ENCODE measurements at regions not wholly inside any gene's neighbourhood (a gene's known extent, or its start where the extent isn't known, plus 50 kb on each side); places are given as distances from the start of the nearest gene placed in this dataset.
"Not testable (repeated sequence)": the region's sequence is repeated elsewhere in the genome, so short reads cannot be mapped to it uniquely, and the experiment has no call there.

DNA sequence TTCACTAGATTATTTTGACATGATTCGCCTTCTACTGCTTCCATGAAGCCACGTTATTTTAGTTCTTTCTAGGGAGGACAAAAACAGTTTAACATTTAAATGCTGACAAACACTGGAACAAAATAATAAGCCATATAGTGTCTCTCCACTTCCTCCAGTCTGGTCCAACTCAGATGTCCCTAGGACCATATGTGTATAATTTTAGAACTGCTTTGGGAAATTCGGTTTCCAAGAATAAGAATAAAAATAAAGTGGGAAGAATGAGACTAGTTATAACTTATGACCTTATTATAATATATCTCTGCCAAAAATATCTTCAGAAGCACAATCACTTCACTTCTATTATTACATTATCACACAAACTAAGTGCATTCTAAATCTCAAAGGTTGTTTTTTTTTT lies 164.4 kb upstream of the POF1B start:
- no peak for DNase-seq (ENCODE audit: low read depth in 4 of 4, low spot score in 3 of 4)

DNA sequence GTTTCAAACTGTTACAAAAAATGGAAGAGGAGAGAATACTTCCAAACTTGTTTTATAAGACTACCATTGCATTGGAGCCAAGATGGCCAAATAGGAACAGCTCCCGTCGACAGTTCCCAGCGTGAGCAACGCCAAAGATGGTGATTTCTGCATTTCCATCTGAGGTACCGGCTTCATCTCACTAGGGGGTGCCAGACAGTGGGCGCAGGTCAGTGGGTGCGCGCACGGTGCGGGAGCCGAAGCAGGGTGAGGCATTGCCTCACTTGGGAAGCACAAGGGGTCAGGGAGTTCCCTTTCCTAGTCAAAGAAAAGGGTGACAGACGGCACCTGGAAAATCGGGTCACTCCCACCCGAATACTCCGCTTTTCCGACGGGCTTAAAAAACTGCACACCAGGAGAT lies 149.7 kb upstream of the POF1B start:
- not testable (repeated sequence) for DNase-seq (ENCODE audit: low read depth in 4 of 4, low spot score in 3 of 4)

DNA sequence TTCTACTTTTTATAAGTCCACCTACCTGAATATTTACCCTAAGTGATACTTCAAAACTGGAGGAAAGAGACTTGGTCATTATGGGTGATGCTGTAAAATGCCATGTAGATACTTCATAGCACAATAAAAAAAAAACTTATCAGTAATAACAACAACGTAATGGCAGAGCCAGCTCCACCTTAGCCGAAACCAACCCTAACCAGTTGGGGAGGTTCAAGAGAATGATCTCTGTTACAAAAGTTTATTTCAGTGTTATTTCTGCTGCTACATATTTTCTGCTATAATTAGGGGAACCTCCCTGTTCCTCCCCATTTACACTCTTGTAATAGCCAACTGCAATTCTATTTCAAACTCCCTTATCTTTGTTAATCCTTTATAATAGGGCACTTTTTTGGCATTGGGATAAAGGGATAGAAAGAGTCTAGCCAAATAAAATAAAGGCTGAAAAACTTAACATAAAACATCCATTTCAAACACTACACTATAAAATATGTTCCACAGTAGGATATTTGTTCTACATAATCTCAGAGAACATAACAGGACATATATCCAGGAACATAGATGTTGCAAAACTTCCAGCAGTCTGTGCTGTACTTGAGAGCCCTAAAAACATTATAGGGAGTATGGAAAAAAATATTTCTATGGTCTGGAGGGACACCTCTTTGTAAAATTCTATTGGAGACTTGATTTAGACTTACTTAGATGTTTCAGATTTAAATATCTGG lies 138.7 kb upstream of the POF1B start:
- DNase-seq (ENCODE audit: low read depth in 4 of 4, low spot score in 3 of 4): no peak

- DNase-seq (ENCODE audit: low read depth in 4 of 4, low spot score in 3 of 4): no peak
Measured at GRCh38 chrX:85516131-85516530, 136.7 kb upstream of the POF1B start.

- DNase-seq (ENCODE audit: low read depth in 4 of 4, low spot score in 3 of 4): no peak
Measured at GRCh38 chrX:85506871-85507270, 127.4 kb upstream of the POF1B start.

- DNase-seq (ENCODE audit: low read depth in 4 of 4, low spot score in 3 of 4): no peak
Measured at GRCh38 chrX:85505801-85506200, 126.3 kb upstream of the POF1B start.

DNA sequence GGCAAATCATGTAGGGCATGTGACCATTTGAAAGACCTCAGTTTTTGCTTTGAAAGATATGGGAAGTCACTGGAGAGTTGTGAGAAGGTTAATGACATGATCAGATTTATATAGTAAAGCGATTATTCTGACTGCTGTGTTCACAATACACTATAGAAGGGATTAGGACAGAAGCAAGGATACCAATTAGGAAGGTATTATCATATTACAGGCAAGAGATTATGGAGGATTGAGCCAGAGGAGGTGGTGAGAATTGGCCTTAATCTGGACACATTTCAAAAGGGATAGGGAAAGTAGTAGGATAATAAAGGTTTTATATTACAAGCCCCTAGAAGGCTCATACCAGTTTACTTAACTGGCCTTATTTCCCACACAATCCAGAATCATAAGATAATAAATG lies 124.9 kb upstream of the POF1B start:
- DNase-seq (ENCODE audit: low read depth in 4 of 4, low spot score in 3 of 4): no peak

- DNase-seq (ENCODE audit: low read depth in 4 of 4, low spot score in 3 of 4): no peak
Measured at GRCh38 chrX:85503258-85504158, 124.0 kb upstream of the POF1B start.

DNA sequence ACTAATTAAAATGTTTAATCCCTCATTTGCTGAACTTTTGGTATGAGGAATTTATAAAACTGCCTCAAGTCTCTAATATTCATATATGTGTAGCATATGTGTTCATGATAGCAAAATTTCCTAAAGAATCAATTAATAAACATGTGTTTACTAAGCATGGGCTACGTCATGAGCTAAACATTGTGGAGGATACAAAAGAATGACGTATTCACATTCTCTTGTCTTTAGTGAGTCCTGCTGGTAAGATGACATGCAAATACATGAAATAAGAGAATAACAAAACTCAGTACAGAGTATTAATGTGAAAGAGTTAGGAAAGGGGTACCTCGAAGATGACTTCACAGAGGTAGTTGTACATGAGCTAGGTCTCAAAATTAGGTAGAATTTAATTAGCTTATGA lies 121.9 kb upstream of the POF1B start:
- no peak for DNase-seq (ENCODE audit: low read depth in 4 of 4, low spot score in 3 of 4)

DNA sequence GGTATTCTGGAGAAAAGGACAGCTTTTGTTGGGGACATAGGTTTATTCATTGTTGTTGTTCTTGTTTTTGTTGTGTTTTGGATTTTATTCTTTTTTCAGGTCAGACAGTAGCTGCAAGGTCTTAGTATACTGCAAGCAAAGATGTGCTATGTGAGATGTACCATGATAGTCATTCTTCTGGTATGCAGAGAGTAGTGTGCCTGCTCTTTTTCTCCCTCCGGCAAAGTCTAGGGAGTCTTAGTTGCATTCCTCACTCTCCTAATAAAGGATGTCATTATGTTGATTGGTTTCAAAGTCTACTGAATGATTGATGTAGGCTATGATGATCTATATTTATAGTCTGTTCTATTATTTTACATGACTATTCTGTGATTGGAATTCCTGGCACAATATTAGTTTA lies 119.9 kb upstream of the POF1B start:
- DNase-seq (ENCODE audit: low read depth in 4 of 4, low spot score in 3 of 4): no peak

DNA sequence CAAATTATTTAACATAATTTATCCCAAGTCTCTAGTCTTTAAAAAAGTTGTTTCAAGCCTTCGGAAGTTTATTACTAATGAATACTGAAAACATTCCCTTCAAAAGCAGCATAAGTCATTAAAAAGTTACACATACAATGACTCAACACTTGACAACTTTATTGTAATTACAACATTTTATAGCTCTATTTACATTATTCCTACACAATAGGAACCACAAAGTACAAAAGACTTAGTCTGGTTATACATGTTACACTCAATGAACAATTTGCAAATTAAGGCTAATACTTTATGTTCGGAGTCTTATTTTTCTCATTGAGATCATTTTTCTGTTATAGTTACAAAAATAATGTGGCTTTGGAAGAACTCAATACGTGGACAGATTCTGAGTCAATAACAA lies 114.4 kb upstream of the POF1B start:
- no peak for DNase-seq (ENCODE audit: low read depth in 4 of 4, low spot score in 3 of 4)

- DNase-seq (ENCODE audit: low read depth in 4 of 4, low spot score in 3 of 4): no peak
Measured at GRCh38 chrX:85454295-85454694, 74.8 kb upstream of the POF1B start.

DNA sequence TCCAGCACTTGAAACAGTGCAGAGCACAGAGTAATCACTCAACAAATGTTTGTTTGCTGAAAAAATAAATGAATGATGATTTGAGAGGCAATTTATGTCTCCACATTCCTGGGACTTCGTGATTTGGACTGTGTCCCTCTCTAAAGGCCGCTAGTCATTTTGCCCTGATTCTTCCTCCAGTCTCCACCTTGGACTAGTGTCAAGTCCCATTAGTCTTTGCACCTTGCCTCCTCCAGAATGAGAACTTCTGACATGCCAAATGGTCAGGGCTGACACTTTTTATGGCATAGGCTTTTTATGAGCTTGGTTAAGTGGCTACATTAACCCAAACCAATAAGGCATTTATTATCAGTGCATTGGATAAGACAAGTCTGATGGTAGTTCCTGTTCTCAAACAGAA lies 65.1 kb upstream of the POF1B start:
- no peak for DNase-seq (ENCODE audit: low read depth in 4 of 4, low spot score in 3 of 4)

All from right renal pelvis (tissue), 4 donors.